Fibroblast of villous mesenchyme (primary cell): ENCODE measurements at regions not wholly inside any gene's neighbourhood (a gene's known extent, or its start where the extent isn't known, plus 50 kb on each side); places are given as distances from the start of the nearest gene placed in this dataset.
A peak's percentile ranks its signal among the peaks of the same experiment; 100 is the strongest.

Experiments used
- DNase-seq: peaks from one replicate; pipeline ENCODE4 v3.0.0-alpha.2; 2010; ENCODE audit warnings: low read depth
- H3K4me3 ChIP-seq: 2 replicates; pipeline ENCODE4 v1.5.1; 2011; ENCODE audit warnings: low read depth, mild to moderate bottlenecking, low read length
- CTCF ChIP-seq: IDR thresholded peaks from 2 replicates; pipeline ENCODE4 v1.5.1; 2012; ENCODE audit warnings: low read depth, mild to moderate bottlenecking, low read length; ENCODE audit not compliant: insufficient read depth

GRCh38 chr9:121550041-121550440 is 50.4 kb upstream of the GGTA1 start:
- no peak for TF ChIP-seq CTCF
- no peak overlapping the region for H3K4me3 ChIP-seq
- DNase-seq: no peak

- H3K4me3 ChIP-seq: peak overlapping the region; percentile 42
- peak; percentile 56 for DNase-seq
- TF ChIP-seq CTCF: peak; percentile 89
Measured at GRCh38 chr9:121550569-121551512, 51.2 kb upstream of the GGTA1 start.

GRCh38 chr9:121551985-121552753 is 52.5 kb upstream of the GGTA1 start:
- DNase-seq: no peak
- no peak for TF ChIP-seq CTCF

GRCh38 chr9:121556082-121556481 is 56.4 kb upstream of the GGTA1 start:
- no peak overlapping the region for H3K4me3 ChIP-seq
- TF ChIP-seq CTCF: no peak
- DNase-seq: no peak

More at GRCh38 chr9:121551985-121552753, 52.5 kb upstream of the GGTA1 start:
- no peak overlapping the region for H3K4me3 ChIP-seq

GRCh38 chr9:121556580-121556979 is 56.9 kb upstream of the GGTA1 start:
- DNase-seq: peak; percentile 79
- H3K4me3 ChIP-seq: no peak overlapping the region
- TF ChIP-seq CTCF: no peak

- no peak for TF ChIP-seq CTCF
- peak; percentile 84 for DNase-seq
- H3K4me3 ChIP-seq: no peak overlapping the region
Measured at GRCh38 chr9:121557581-121558447, 58.2 kb upstream of the GGTA1 start.
